Islet precursor cell (in vitro differentiated cells): ENCODE measurements at regions not wholly inside any gene's neighbourhood (a gene's known extent, or its start where the extent isn't known, plus 50 kb on each side); places are given as distances from the start of the nearest gene placed in this dataset.
A peak's percentile ranks its signal among the peaks of the same experiment; 100 is the strongest.

ENCODE experiments used
- DNase-seq: peaks from one replicate; pipeline ENCODE4 v3.0.0-alpha.2; 2018

- peak; percentile 37 for DNase-seq
Observed at GRCh38 chr2:611519-611918, 65.7 kb downstream of the TMEM18 start.

- peak; percentile 16 for DNase-seq
Observed at GRCh38 chr2:610491-610890, 66.7 kb downstream of the TMEM18 start.

GRCh38 chr2:609881-610280 is 67.3 kb downstream of the TMEM18 start:
- peak; percentile 45 for DNase-seq

GRCh38 chr2:609449-609848 is 67.8 kb downstream of the TMEM18 start:
- DNase-seq: peak; percentile 28

- DNase-seq: peak; percentile 13
Observed at GRCh38 chr2:608711-609110, 68.5 kb downstream of the TMEM18 start.

- DNase-seq: peak; percentile 12
Observed at GRCh38 chr2:608297-608696, 68.9 kb downstream of the TMEM18 start.

GRCh38 chr2:607709-608108 is 69.5 kb downstream of the TMEM18 start:
- no peak for DNase-seq

GRCh38 chr2:607172-607571 is 70.0 kb downstream of the TMEM18 start:
- DNase-seq: peak; percentile 27

- DNase-seq: peak; percentile 39
Observed at GRCh38 chr2:605674-606608, 71.3 kb downstream of the TMEM18 start.

GRCh38 chr2:604854-605524 is 72.2 kb downstream of the TMEM18 start:
- DNase-seq: peak; percentile 8

GRCh38 chr2:604385-604784 is 72.8 kb downstream of the TMEM18 start:
- peak; percentile 19 for DNase-seq

- DNase-seq: peak; percentile 44
Observed at GRCh38 chr2:603869-604268, 73.3 kb downstream of the TMEM18 start.

GRCh38 chr2:603427-603826 is 73.8 kb downstream of the TMEM18 start:
- no peak for DNase-seq

- peak; percentile 43 for DNase-seq
Observed at GRCh38 chr2:602571-603359, 74.4 kb downstream of the TMEM18 start.

- peak; percentile 35 for DNase-seq
Observed at GRCh38 chr2:601806-602455, 75.3 kb downstream of the TMEM18 start.

GRCh38 chr2:601387-601698 is 75.9 kb downstream of the TMEM18 start:
- no peak for DNase-seq

GRCh38 chr2:600542-601386 is 76.4 kb downstream of the TMEM18 start:
- DNase-seq: peak; percentile 49

GRCh38 chr2:599601-600000 is 77.6 kb downstream of the TMEM18 start:
- DNase-seq: no peak

- DNase-seq: no peak
Observed at GRCh38 chr2:598058-598802, 79.0 kb downstream of the TMEM18 start.

- peak; percentile 48 for DNase-seq
Observed at GRCh38 chr2:595831-596592, 81.2 kb downstream of the TMEM18 start.
